Activated T-cell treated with anti-CD3 and anti-CD28 coated beads, Interleukin-2, amount 50 U/mL, for 24 hours (primary cell): ENCODE measurements at regions not wholly inside any gene's neighbourhood (a gene's known extent, or its start where the extent isn't known, plus 50 kb on each side); places are given as distances from the start of the nearest gene placed in this dataset.

Source experiments
- DNase-seq: peaks from one replicate; pipeline ENCODE4 v3.0.0-alpha.2; 2020
- H3K27ac Mint-ChIP-seq: 2 replicates; pipeline ENCODE4 v1.8.0; 2020; ENCODE audit warnings: mild to moderate bottlenecking, mixed read lengths
- H3K27me3 Mint-ChIP-seq: 2 replicates; pipeline ENCODE4 v1.8.0; 2020; ENCODE audit warnings: mixed read lengths
- H3K36me3 Mint-ChIP-seq: 2 replicates; pipeline ENCODE4 v1.8.0; 2020; ENCODE audit warnings: low read depth, mixed read lengths
- H3K4me1 Mint-ChIP-seq: 2 replicates; pipeline ENCODE4 v1.8.0; 2020; ENCODE audit warnings: low read depth, mixed read lengths
- H3K4me3 Mint-ChIP-seq: 2 replicates; pipeline ENCODE4 v1.8.0; 2020; ENCODE audit warnings: mild to moderate bottlenecking, moderate library complexity, mixed read lengths
- H3K9me3 Mint-ChIP-seq: 2 replicates; pipeline ENCODE4 v1.8.0; 2020; ENCODE audit warnings: mixed read lengths

DNA sequence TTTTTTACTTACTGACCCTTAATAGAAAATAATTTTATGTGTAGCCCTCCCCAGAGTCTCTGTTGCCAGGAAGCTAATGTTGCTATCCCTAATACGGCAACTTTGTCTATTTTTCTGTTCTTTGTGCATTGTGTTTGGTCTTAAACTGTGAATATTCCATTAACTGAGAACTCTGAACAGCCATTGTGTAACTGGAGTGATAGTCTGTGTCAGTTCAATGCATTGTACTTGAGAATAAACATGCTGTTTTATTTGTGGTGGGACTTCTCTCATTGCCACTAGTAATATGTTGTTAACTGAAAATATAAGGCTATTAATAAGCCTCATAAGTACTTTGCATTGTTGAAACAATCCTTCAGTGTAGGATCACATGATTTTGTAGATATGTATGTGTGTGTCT is 278.3 kb upstream of the DMRT1 start:
- DNase-seq, result no peak
- no peak overlapping the region for H3K27ac Mint-ChIP-seq
- no peak overlapping the region for H3K4me3 Mint-ChIP-seq

DNA sequence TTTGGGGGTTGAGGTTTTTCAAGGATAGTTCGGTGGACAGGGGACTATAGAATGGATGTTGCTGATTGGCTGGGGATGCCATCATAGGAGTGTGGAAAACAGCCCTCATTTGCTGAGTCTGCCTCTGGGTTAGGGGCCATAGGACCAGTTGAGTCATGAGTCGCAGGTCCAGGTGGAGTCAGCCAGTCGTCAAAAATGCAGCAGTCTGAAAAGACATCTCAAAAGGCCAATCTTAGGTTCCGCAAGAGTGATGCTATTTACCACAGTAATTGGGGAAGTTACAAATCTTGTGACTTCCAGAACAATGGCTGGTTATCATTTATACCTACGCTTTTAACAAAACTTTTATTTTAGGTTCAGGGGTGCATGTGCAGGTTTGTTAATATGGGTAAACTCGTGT is 276.0 kb upstream of the DMRT1 start:
- H3K9me3 Mint-ChIP-seq, result peaks cover 2% of the 10 kb centered on the region
- no peak overlapping the region for H3K4me3 Mint-ChIP-seq
- peaks cover 16% of the 10 kb centered on the region for H3K27me3 Mint-ChIP-seq
- no peak overlapping the region for H3K27ac Mint-ChIP-seq
- H3K4me1 Mint-ChIP-seq, result no peaks in the 10 kb centered on the region
- H3K36me3 Mint-ChIP-seq, result no peaks in the 10 kb centered on the region
- DNase-seq, result no peak

More for the DNA sequence above, 278.3 kb upstream of the DMRT1 start:
- Mint-ChIP-seq H3K36me3 (no peaks in the 10 kb centered on the region), H3K4me1 (peaks cover 5% of the 10 kb centered on the region), H3K27me3 (peaks cover 16% of the 10 kb centered on the region), H3K9me3 (peaks cover 2% of the 10 kb centered on the region)

DNA sequence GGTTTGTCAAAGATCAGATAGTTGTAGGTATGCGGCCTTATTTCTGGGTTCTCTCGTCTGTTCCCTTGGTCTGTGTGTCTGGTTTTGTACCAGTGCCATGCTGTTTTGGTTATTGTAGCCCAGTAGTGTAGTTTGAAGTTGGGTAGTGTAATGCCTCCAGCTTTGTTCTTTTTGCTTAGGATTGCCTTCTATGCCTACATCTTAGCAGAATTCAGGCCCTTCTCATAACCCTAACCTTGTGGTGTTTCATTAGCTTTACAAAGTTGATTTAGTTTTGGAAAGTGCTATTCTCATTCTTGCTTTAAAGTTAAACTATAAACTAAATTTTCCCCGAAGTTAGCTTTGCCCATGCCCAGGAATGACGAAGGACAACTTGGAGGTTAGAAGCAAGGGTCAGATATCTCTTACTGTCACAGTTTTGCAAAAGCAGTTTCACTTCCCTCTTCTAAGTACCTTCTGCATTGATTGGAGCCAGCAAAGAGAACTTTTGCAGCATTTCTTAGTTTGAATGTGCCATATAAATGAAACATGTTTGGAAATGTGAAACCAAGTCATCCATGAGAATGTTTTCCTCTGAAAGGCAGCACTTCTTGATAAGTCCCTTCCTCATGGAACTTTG is 274.3 kb upstream of the DMRT1 start:
- H3K4me1 Mint-ChIP-seq, result no peaks in the 10 kb centered on the region
- DNase-seq, result no peak
- H3K27ac Mint-ChIP-seq, result no peak overlapping the region
- H3K9me3 Mint-ChIP-seq, result peaks cover 2% of the 10 kb centered on the region
- H3K36me3 Mint-ChIP-seq, result no peaks in the 10 kb centered on the region
- H3K27me3 Mint-ChIP-seq, result peaks cover 16% of the 10 kb centered on the region
- H3K4me3 Mint-ChIP-seq, result no peak overlapping the region

DNA sequence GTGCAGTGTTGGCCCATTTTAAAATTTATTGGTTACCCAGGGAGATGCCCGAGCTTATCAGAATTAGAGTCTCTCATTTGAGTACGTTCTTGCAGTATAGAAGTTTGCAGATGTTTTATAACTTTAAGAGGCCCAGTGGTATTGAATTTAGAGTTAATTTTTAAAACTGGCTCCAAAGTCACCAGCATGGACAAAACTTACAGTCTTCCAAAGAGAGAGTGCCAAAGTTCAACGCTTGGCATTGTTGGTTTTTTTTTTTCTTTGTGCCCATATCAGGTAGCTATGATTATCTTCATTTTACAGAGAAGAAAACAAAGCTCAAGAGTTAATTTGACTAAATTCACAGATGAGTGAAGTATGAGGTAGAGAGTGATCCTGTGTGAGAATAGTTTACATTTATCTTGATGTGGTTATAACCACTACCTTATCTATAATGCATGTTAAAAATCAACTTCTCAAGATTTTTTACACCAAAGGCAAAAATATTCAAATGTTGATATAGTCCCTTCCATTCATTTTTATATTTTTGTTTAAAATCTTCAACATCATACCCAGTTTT is 273.7 kb upstream of the DMRT1 start:
- Mint-ChIP-seq H3K4me3 (no peak overlapping the region), H3K36me3 (no peaks in the 10 kb centered on the region), H3K27me3 (peaks cover 17% of the 10 kb centered on the region), H3K4me1 (no peaks in the 10 kb centered on the region), H3K27ac (no peak overlapping the region), H3K9me3 (peaks cover 2% of the 10 kb centered on the region)
- DNase-seq, result no peak

DNA sequence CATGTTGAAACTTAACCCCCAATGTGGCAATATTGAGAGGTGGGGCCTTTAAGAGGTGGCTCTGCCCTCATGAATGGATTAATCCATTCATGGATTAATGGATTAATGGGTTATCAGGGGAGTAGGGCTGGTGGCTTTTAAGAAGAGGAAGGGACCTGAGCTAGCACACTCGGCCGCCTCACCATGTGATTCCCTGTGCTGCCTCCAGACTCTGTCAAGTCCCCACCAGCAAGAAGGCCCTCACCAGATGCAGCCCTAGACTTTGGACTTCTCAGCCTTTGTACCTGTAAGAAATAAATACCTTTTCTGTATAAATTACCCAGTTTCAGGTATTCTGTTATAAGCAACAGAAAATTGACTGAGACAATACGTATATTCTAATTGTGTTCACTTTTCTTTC is 272.2 kb upstream of the DMRT1 start:
- Mint-ChIP-seq H3K27ac (no peak overlapping the region), H3K4me3 (no peak overlapping the region), H3K36me3 (no peaks in the 10 kb centered on the region), H3K9me3 (peaks cover 2% of the 10 kb centered on the region), H3K27me3 (peaks cover 23% of the 10 kb centered on the region), H3K4me1 (no peaks in the 10 kb centered on the region)
- DNase-seq, result no peak

DNA sequence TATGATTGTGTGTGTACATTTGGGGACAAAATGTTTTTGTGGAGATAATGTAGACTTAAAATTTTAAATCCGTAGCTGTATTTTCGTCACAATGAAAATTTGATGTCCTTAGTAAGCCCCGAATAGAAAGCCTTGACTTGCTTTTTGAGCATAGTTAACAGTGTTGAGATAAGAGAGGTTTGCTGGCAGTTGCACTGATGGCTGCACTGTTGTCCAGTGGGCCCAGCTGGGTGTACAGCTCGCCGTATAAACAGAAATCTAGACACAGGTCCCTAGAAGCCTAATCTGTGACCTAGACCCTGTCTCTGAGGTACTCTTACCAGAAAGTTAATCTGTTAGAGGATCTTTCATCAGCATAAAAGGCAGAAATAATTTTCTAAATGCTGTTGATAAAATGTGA is 271.3 kb upstream of the DMRT1 start:
- H3K27me3 Mint-ChIP-seq, result peaks cover 23% of the 10 kb centered on the region
- no peak for DNase-seq
- no peaks in the 10 kb centered on the region for H3K36me3 Mint-ChIP-seq
- no peak overlapping the region for H3K27ac Mint-ChIP-seq
- H3K9me3 Mint-ChIP-seq, result peaks cover 2% of the 10 kb centered on the region
- no peak overlapping the region for H3K4me3 Mint-ChIP-seq
- no peaks in the 10 kb centered on the region for H3K4me1 Mint-ChIP-seq

DNA sequence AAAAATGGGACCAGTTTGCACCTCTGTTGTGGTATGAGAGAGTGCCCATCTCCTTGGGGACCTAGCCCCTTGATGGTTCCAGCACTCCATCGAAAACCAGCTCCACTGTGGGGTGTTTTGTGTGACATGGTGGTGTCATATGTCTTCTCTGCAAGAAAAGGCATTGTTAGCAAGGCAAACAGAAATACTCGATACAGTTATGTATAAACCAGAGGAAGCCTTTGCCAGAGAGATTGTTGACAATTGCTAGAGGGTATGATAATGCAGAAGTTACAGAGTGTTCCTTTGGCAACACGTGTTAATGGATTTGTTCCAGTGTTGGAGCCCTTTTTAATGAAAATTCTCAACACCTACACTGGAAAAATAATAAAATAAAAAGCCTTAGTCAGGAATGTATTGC is 270.4 kb upstream of the DMRT1 start:
- Mint-ChIP-seq H3K27me3 (peaks cover 20% of the 10 kb centered on the region), H3K4me3 (no peak overlapping the region), H3K36me3 (no peaks in the 10 kb centered on the region), H3K4me1 (no peaks in the 10 kb centered on the region), H3K9me3 (no peaks in the 10 kb centered on the region), H3K27ac (no peak overlapping the region)
- no peak for DNase-seq

DNA sequence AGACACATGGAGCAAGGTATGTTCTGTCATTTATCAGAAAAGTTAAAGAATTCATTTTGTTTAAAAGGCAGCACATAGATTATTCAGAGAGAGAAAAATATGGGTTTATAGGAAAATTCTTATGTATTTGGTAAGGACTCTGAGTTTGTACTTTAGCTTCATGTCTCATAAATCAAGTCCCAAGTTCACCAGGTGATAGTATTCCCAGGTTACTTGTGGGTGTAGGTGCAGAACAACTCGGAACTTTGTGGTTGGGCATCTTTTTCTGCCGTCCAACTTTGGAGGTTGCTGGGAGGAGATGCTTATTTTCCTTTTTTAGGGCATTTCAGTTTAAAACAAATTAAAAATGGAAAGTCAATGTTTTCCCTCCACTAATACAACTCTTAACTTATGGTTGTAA is 269.8 kb upstream of the DMRT1 start:
- no peak for DNase-seq
- Mint-ChIP-seq H3K27ac (no peak overlapping the region), H3K27me3 (peaks cover 13% of the 10 kb centered on the region), H3K36me3 (no peaks in the 10 kb centered on the region), H3K4me1 (no peaks in the 10 kb centered on the region), H3K9me3 (no peaks in the 10 kb centered on the region), H3K4me3 (no peak overlapping the region)

DNA sequence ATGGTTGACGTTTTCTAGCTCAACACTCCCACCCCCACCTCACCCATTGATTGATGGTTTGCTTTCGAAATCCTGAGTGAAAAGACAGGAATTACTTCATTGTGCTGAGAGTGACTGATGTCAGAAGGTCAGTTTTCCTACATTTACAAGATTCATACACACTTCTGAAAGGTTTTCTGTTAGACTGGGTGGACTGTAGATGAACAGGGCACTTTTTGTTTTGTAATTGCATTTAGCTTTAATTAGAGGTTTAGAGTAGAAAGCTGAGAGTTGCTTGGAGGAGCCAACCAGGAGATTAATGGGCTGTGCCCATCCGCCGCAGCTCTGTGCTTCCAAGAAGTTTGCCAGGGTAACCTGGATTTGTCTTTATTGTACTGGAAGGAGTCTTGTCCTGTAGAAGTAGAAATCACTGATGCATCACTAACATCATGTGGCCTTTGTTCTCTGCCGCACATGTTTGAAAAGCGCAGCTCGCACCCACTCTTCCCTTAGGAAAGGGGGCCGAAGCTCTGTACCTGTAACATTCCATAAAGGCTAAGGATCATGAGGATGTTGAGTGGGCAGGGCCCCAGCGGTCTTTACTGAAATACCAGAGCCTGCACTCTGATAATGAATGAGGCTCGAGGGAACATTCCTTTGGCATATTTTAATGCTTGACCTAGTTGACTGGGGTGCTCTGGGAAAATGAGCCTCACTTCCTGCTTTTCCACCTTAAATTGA is 267.6 kb upstream of the DMRT1 start:
- H3K4me1 Mint-ChIP-seq, result no peaks in the 10 kb centered on the region
- no peak overlapping the region for H3K27ac Mint-ChIP-seq
- DNase-seq, result no peak
- no peak overlapping the region for H3K4me3 Mint-ChIP-seq
- no peaks in the 10 kb centered on the region for H3K9me3 Mint-ChIP-seq
- H3K27me3 Mint-ChIP-seq, result peaks cover 8% of the 10 kb centered on the region
- H3K36me3 Mint-ChIP-seq, result no peaks in the 10 kb centered on the region

DNA sequence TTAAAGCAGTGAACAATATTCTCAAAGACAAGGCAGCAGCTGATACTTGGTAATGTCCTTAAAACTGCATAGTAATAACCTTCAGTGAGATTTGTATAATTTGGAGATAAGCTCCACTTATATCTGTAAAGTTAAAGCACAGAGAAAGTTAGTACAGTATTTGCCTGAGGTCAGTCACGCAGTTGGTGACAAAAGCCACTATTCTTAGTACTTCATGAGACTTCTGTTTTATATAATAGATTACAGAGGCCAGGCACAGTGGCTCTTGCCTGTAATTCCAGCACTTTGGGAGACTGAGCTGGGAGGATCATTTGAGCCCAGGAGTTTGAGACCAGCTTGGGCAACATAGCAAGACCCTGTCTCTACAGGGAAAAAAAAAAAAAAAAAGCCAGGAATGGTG is 266.4 kb upstream of the DMRT1 start:
- no peak for DNase-seq
- no peaks in the 10 kb centered on the region for H3K4me1 Mint-ChIP-seq
- peaks cover 11% of the 10 kb centered on the region for H3K27me3 Mint-ChIP-seq
- H3K4me3 Mint-ChIP-seq, result no peak overlapping the region
- H3K36me3 Mint-ChIP-seq, result no peaks in the 10 kb centered on the region
- H3K9me3 Mint-ChIP-seq, result no peaks in the 10 kb centered on the region
- H3K27ac Mint-ChIP-seq, result no peak overlapping the region

DNA sequence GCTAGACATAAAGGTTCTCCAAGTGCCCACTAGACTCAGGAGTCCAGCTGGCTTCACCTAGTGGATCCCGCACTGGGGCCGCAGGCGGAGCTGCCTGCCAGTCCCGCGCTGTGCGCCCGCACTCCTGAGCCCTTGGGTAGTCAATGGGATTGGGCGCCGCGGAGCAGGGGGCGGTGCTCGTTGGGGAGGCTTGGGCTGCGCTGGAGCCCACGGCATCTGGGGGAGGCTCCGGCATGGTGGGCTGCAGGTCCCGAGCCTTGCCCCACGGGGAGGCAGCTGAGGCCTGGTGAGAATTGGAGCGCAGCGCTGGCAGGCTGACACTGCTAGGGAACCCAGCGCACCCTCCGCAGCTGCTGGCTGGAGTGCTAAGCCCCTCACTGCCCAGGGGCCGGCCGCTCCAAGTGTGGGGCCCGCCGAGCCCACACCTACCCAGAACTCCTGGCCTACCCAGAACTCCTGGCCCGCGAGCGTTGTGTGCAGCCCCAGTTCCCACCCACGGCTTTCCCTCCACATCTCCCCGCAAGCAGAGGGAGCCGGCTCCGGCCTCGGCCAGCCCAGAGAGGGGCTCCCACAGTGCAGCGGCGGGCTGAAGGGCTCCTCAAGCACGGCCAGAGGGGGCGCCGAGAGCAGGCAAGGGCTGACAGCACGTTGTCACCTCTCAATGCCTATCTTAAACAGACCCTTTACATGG is 260.7 kb upstream of the DMRT1 start:
- H3K27me3 Mint-ChIP-seq, result peaks cover 3% of the 10 kb centered on the region
- no peak overlapping the region for H3K4me3 Mint-ChIP-seq
- no peaks in the 10 kb centered on the region for H3K9me3 Mint-ChIP-seq
- no peak for DNase-seq
- no peaks in the 10 kb centered on the region for H3K36me3 Mint-ChIP-seq
- H3K27ac Mint-ChIP-seq, result no peak overlapping the region
- no peaks in the 10 kb centered on the region for H3K4me1 Mint-ChIP-seq

DNA sequence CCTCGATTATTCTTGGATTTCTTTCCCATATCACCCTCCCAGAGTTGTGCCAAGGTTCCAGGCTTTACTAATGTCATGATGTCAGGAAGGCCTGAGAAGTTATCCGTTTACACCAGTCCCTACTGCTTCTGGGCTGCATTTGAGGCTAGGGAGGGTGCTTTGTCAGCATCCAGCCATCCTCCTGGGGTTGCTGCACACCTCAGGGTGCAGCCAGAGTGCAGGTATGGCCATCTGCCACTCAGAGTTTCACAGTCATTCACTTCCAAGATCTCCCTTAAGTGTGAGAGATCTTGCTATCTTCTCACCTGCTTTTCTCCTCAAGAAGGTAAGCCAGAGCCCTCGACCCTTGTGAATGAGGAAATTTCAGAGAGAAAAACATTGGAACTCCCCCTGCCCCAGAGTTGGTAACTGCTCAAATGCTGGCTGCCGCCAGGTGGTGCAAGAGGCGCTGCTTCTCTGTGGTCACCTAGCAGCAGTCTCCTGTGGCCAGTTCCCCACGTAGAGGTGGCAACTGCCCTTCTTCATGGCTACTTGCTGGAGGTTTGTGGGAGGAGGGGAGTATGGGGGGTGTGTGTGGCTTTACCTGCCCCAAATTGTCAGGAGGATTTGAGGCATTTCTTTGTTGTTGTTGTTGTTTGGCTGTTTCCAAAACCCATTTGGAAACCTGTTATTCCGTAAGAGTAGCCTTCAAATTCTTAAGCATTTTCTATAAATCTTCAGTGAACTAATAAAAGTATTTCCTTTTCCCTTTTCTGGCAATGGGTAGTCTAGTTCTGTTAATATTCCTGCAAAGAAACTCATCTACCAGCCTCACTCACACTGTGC is 259.6 kb upstream of the DMRT1 start:
- H3K4me1 Mint-ChIP-seq, result no peaks in the 10 kb centered on the region
- H3K9me3 Mint-ChIP-seq, result no peaks in the 10 kb centered on the region
- no peak overlapping the region for H3K27ac Mint-ChIP-seq
- no peak for DNase-seq
- no peaks in the 10 kb centered on the region for H3K36me3 Mint-ChIP-seq
- H3K27me3 Mint-ChIP-seq, result peaks cover 3% of the 10 kb centered on the region
- no peak overlapping the region for H3K4me3 Mint-ChIP-seq

DNA sequence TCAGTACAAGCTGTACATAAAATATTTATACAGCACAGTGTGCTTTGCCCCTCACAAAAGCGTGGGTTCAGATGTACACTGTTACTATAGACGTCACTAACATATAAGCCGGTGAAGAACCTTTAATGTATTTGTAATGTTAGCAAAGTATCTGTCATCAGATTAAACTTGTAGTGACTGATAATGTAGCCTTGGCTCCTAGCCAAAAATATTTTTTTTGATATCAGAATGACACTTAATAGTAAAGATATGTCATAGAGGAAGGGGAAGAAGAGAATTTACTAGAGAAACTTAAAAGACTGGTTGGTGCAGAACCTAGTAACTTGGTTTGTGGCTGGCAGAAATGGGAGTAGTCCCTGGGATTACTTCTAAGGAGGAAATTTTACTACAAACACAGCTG is 258.7 kb upstream of the DMRT1 start:
- no peak overlapping the region for H3K27ac Mint-ChIP-seq
- H3K27me3 Mint-ChIP-seq, result peaks cover 3% of the 10 kb centered on the region
- no peak overlapping the region for H3K4me3 Mint-ChIP-seq
- H3K36me3 Mint-ChIP-seq, result no peaks in the 10 kb centered on the region
- DNase-seq, result no peak
- H3K9me3 Mint-ChIP-seq, result no peaks in the 10 kb centered on the region
- H3K4me1 Mint-ChIP-seq, result no peaks in the 10 kb centered on the region

DNA sequence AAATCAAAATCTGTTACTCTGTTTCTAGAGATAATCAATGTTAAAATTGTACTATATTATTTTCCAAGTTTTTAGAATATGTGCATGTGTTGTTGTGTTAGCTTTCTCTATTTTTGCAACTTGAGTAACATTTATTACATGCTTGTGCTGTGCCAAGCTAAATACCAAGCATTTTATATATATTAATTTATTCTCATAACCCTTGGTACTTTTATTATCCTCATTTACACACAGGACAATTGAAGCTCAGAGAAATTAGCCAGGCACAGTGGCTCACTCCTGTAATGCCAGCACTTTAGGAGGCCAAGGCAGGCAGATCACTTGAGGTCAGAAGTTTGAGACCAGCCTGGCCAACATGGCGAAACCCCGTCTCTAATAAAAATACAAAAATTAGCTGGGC is 254.0 kb upstream of the DMRT1 start:
- no peaks in the 10 kb centered on the region for H3K36me3 Mint-ChIP-seq
- no peaks in the 10 kb centered on the region for H3K27me3 Mint-ChIP-seq
- no peak overlapping the region for H3K27ac Mint-ChIP-seq
- H3K4me1 Mint-ChIP-seq, result no peaks in the 10 kb centered on the region
- H3K9me3 Mint-ChIP-seq, result no peaks in the 10 kb centered on the region
- H3K4me3 Mint-ChIP-seq, result no peak overlapping the region
- no peak for DNase-seq
